Heart left ventricle (tissue), 13 donors: ENCODE measurements at regions not wholly inside any gene's neighbourhood (a gene's known extent, or its start where the extent isn't known, plus 50 kb on each side); places are given as distances from the start of the nearest gene placed in this dataset.

Experiments
- POLR2A ChIP-seq, 2 donors: fragments of 450-650 bp; IDR thresholded peaks; one replicate each; pipeline ENCODE4 v1.6.1; 2017; ENCODE audit warnings: antibody characterized with exemption in 2 of 2, mild to moderate bottlenecking in 2 of 2, moderate library complexity in 2 of 2
- TF ChIP-seq, protein P1 (sequence below), 12 donors: fragments of 200-600 bp; sonication (generic) in 4 of 12; IDR thresholded peaks; one replicate each; pipeline versions ENCODE4 v1.5.0 to v1.8.0; 2018 to 2022; ENCODE audit warnings: antibody characterized with exemption in 12 of 12, mild to moderate bottlenecking in 5 of 12
- donor health status: ischemic (EF 13 %, LVEDD 7.1; RV severe dilation, severe dysfunction).
- donor health status: DM: no; HTN: yes; CAD: no.
- donor health status: DM: no; HTN: no; CAD: no.
- donor health status: ischemic (EF 25% LVEDD 6.9; RV normal size, moderate dysfunction).
- donor health status: ischemic (EF 25% LVEDD 5.7; RV mildly dilated, moderate dysfunction).
- donor health status: ischemic (EF 35%, LVEDD 5.7; RV mildly dilated, moderate dysfunction).
- donor health status: nonischemic (EF 11% LVEDD 7.7; RV severe dilation, severe dysfunction).
- donor health status: DM: yes; HTN: yes; CAD: no.
- donor health status: PGD.
- donor health status: ischemic (EF 29% LVEDD 5.4; RV normal size, mild dysfunction).
- donor health status: nonischemic (EF 23%, LVEDD 6.1; RV moderate dilation, normal function).

GRCh38 chr5:81848362-81848880 is 97.5 kb upstream of the SSBP2 start:
- TF ChIP-seq POLR2A (IDR thresholded peaks at IDR 0.05), result no peak
- TF ChIP-seq, protein P1, sequence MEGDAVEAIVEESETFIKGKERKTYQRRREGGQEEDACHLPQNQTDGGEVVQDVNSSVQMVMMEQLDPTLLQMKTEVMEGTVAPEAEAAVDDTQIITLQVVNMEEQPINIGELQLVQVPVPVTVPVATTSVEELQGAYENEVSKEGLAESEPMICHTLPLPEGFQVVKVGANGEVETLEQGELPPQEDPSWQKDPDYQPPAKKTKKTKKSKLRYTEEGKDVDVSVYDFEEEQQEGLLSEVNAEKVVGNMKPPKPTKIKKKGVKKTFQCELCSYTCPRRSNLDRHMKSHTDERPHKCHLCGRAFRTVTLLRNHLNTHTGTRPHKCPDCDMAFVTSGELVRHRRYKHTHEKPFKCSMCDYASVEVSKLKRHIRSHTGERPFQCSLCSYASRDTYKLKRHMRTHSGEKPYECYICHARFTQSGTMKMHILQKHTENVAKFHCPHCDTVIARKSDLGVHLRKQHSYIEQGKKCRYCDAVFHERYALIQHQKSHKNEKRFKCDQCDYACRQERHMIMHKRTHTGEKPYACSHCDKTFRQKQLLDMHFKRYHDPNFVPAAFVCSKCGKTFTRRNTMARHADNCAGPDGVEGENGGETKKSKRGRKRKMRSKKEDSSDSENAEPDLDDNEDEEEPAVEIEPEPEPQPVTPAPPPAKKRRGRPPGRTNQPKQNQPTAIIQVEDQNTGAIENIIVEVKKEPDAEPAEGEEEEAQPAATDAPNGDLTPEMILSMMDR (IDR thresholded peaks at IDR 0.05), result no peak
